Ammon's horn (tissue), 1 donor: ENCODE measurements at regions not wholly inside any gene's neighbourhood (a gene's known extent, or its start where the extent isn't known, plus 50 kb on each side); places are given as distances from the start of the nearest gene placed in this dataset.
"Not testable (repeated sequence)": the region's sequence is repeated elsewhere in the genome, so short reads cannot be mapped to it uniquely, and the experiment has no call there.

Source experiments
- DNase-seq: peaks from one replicate; pipeline ENCODE4 v3.0.0-alpha.2; 2016; ENCODE audit warnings: low spot score

DNA sequence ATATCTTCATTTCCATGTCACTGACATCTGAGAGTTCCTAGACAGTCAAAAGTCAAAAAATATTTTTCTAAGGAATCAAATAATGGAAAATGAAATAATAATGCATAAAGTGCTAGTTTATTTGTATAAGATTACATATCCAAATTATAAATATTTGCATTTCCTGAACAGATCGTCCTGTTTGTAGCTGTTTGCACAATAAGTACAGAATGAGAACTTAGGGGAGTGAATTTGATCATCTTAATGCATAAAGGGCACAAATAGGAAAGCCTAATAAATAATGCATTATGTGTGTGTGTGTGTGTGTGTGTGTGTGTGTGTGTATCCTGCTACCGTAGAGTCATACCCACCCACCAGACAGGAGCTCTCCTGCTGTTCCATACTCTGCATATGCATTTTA is 521.0 kb upstream of the EPHA7 start:
- no peak for DNase-seq

DNA sequence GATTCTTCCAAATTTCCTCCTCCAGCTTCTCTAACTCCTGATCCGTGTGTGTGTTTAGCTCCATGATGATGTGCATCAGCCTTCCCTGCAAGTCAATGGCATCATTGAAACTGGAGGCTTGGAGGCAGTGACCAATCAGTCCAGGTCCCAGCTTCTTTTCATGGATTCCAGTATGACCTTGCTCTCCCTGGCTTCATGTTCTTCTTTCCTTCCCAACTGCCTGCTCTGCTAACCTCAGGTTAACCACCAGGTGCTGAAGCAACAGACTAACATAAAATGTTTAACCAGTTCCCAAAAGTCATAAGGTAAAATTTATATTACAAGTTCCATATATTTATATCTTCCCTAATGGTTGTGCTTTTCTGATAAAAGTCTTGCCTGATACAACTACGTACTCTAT is 512.8 kb upstream of the EPHA7 start:
- DNase-seq, result no peak

DNA sequence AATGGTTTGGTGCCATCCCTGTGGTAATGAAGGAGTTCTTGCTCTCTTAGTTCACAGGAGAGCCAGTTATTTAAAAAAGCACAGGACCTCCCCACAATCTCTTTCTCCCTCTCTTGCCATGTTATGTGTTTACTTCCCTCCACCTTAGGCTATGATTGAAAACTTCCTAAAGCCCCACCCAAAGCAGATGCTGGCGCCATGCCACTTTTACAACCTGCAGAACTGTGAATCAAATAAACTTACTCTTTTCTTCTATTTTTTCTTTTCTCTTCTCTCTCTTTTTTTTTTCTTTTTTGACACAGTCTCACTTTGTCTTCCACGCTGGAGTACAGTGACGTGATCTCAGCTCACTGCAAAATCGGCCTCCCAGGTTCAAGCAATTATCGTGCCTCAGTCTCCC is 508.4 kb upstream of the EPHA7 start:
- DNase-seq, result no peak

DNA sequence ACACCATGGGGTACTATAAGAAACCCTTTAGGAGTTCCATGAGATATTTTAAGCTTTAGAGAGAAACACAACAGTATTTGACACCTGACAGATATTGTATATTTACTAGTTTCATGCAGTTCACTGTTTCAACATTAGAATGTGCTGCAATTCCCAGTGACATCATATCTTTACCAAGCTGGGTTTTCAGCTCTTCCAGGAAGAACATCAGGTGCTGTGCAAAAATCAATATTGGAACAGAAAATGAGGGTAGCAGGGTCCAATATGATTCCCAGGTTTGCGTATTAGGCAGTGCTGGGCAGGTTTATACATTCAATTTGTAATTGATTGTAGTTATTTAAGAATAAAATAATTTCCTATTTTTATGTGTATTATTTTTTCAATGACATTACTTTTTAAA is 500.0 kb upstream of the EPHA7 start:
- DNase-seq, result no peak

DNA sequence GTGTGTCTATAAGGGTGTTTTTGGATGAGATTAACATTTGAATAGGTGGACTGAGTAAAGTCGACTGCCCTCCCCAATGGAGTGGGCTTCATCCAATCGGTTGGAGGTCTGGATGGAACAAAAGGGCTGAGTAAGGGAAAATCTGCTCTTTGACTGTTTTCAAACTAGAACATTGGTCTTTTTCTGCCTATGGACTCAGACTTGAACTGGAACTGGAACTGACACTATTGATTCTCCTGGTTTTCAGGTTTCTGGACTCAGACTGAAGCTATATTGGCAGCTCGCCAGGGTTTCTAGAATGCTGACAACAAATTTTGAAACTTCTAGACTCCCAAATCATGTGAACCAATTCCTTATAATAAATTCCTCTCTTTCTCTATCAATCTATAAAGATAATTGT is 498.9 kb upstream of the EPHA7 start:
- no peak for DNase-seq

DNA sequence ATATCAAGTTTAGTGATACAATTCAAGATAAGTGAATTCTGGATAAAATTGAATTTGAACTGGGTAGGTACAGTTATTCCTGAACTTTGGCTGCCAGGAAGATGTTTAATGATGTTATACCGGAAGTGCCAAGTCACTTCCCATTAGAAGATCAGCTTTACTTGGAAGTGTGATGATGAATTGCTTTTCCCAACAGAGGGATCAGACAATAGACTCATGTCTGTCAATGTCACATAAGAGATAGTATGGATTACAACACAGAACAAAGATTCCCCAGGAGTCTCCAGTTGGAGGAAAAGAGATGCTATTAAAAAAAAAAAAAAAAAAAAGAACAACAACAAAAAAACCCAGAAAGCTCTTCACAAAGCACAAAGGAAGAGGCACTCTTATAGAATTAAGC is 497.9 kb upstream of the EPHA7 start:
- DNase-seq, result no peak

DNA sequence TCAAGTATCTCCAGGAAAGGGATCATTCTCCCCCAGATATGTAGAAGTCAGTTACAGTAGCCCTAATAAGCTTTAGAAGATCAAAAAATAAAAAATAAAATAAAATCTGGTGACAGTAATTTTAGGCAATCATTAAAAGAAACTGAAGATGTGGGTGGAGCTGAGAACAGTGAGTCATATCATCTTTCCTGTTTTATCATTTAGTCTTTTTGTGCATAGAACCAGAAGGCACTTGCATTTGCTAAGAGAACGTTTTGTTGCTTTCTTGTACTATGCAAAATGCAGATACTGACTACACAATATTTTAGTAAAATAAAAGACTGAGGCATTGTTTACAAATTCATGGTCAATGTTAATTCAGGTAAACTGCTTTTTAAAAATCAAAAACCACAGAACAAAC is 497.4 kb upstream of the EPHA7 start:
- peak; percentile 4 for DNase-seq

DNA sequence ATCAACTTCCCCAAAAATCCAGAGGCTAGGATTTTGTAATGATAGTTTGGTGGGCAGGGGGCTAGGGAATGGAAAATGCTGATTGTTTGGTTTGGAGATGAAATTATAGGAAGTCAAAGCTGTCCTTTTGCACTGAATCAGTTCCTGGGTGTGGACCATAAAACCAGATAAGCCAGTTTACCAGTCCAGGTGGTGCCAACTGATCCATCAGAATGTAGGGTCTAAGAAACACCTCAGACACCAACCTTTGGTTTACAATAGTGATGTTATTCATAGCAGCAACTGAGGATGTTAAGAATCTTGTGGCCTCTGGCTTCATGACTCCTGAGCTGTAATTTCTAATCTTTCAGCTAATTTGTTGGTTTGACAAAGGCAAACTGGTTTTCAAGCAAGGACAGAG is 496.6 kb upstream of the EPHA7 start:
- DNase-seq, result no peak

DNA sequence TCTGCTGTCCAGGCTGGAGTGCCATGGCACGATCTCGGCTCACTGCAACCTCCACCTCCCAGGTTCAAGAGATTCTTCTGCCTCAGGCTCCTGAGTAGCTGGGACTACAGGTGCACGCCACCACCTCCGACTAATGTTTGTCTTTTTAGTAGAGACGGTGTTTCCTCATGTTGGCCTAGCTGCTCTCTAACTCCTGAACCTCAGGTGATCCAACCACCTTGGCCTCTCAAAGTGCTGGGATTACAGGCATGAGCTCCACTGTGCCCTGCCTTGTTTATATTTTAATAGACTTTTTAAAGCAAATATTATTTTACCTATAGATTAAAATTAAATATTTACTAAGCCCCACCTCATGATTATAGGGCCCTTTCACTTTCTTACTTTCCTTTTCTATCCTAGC is 483.2 kb upstream of the EPHA7 start:
- DNase-seq, result no peak

DNA sequence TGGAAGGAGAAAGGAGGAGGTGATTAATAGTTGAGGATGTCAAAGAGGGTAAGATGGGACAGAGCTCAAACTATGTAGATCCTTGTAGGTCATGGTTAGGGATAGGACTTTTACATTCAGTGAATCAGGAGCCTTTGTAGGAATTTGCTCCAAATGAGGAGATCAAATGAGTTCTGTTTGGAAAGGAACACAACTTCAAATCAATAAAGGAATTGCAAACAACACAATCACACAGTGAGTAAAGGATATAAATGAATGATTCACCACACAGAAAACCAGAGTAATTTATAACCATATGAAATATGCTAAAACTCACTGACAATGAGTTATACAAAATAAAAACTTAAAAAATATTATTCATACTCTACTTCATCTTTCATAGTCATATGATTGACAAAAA is 480.8 kb upstream of the EPHA7 start:
- no peak for DNase-seq

DNA sequence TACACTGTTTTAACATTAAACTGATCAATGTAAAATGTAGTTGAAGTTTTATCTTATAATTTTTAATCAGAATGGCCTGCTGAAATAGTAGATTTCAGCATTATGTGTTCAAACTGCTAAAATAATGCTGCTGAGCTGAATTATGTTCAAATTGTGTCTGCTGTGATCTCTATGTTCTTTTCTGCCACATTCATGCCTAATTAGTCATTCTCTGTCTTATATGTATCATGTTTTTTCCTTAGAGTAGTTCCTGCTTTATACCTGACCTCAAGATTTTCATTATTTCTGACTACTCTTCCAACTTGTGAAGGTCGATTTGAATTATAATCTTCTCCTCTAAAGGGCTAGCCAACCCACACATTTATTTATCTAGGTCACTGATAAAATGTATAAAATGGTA is 476.7 kb upstream of the EPHA7 start:
- no peak for DNase-seq

DNA sequence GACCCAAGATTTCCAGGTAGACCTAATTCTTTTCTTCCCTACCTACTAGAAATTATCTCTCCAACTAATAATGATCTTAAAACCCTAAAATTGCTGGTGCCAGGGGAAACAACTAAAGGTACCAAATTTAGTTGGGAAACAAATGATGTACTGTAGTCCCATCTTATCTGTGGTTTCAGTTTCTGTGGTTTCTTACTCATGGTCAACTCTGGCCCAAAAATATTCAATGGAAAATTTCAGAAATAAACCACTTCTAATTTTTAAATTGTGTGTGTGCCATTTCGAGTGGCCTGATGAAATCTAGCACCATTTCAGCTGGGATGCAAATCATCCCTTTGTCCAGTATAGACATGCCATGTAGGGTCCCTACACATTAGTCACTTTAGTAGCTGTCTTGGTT is 475.2 kb upstream of the EPHA7 start:
- no peak for DNase-seq

DNA sequence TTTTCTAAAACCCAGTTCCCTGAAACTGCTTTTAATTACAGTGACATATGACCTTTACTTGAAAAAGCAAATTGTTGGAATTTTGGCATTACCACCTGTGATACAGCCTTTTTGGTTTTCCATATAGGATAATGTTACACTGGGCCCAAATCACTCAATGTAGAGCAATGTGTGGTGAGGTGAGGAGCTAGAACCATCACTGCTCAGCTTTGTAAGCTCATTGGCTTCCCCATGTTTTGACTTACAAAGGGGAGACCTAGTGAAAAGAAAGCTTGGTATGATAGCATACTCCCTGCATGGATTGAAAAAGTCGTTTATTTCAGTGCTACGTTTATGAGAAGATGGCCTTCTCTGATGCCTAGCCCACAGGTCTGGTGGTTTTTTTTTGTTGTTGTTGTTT is 470.4 kb upstream of the EPHA7 start:
- DNase-seq, result no peak

DNA sequence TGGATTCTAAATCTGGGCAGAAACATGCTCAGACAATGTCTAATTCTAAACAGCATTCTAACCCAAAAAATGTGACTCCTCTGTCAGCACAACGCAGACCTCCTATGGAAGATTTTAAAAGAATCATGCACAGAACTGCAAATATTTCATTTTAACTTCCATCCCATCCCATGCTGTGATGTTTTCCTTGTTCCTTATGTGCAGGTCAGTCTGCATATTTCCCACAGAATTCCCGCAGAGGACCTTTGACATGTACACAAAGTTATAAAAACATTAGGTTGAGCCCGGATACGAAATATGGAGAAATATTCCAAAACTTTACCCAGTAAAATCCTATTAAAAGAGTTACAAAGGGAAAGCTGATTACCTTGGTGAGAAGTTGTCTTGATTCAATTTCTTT is 467.1 kb upstream of the EPHA7 start:
- no peak for DNase-seq

DNA sequence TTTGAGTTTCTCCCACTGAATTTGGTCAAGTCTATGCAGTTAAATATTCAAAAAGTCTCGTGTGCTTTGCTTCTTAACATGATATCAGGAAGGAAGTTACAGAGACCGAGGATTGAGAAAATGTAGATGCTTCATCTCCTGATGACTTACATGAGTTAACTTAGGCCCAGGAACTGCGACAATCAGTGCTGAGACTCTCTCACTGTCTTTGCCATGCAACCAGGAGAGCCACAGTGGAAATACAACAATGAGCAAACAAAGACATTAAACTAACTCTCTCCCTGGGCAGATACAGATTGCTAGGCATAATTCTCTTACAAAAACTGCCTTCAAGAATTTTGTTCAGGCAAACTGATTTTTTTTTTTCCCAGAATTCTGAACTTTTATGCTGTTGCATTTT is 440.6 kb upstream of the EPHA7 start:
- DNase-seq, result no peak

DNA sequence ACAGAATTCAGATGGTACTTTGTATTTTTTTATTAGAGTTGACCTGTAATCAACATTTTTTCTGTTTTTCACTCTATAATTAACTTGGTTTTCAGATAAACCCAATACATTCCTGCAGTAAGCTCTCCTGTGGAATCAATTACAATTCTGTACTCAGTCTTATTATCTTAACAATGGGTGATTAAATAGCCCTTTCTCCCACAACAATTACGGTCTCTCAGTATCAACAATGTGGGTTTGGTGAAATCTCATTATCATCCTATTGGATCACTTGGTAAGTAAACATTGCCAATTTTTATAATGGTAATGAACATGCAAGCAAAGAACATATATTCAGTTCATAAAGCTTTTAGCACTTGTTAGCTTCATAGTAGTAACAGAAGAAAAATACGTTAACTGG is 438.9 kb upstream of the EPHA7 start:
- DNase-seq, result no peak

DNA sequence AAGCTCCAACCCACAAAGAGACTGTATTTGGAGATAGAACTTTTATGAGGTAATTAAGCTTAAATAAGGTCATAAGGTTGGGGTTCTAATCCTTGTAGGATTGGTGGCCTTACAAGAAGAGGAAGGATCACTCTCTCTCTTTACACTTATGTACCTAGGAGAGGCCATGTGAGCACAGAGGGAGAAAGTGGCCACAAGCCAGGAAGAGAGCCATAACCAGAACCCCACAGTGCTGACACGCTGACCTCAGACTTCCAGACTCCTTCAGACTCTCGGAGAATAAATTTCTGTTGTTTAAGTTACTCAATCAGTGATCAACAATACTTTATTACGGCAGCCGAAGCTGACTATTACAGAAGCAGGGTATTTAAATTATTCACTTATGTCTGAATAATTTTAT is 430.5 kb upstream of the EPHA7 start:
- no peak for DNase-seq

DNA sequence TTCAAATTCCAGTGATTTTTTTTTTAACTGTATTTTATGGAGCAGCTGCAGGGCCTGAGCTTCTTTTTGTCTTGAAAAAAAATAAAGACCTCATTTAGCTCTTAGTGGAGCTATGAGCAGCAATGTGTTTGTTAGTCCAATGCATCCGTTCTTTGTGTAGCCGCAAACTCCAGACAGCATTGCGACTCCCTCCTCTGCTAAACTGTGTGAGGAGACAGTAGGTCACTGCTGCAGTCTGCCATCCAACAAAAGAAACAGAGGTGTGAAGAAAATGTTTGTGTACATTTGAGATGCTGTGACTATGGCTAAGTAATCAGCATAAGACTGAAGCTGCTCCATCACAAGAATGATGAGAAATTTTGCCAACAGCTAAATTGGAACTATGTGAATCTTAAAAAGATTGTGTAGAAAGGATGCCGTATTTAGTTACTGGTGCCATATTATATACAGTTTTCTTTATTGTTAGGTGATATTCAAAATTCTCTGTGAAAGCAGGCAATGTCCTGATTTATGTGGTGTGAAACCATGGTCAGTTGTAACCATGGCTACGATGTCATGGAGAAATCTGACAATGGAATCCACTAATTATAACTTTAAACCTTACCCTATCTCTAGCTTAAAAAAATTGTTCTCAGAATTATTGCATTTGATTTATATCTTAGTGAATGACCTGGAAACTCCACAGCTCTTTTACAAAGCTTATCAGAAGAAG is 428.8 kb upstream of the EPHA7 start:
- peak; percentile 27 for DNase-seq

DNA sequence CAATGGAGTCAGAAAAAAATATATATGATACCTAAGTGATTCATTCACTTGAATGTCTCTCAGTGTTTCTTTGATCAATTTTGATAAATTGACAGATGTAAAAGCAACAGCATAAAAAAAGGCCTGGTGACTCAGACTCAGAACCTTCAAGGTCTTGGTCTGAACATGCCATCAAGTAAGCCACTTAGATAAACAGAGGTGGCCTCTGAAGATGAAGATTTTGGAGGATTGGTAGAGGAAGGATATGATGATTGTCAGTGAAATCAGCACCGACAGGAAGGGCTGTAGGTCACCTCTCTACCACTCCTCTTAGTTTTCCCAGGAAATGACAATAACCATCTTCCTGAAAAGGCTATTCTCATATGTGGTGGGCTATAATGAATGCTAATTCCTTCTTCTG is 422.8 kb upstream of the EPHA7 start:
- DNase-seq, result no peak

DNA sequence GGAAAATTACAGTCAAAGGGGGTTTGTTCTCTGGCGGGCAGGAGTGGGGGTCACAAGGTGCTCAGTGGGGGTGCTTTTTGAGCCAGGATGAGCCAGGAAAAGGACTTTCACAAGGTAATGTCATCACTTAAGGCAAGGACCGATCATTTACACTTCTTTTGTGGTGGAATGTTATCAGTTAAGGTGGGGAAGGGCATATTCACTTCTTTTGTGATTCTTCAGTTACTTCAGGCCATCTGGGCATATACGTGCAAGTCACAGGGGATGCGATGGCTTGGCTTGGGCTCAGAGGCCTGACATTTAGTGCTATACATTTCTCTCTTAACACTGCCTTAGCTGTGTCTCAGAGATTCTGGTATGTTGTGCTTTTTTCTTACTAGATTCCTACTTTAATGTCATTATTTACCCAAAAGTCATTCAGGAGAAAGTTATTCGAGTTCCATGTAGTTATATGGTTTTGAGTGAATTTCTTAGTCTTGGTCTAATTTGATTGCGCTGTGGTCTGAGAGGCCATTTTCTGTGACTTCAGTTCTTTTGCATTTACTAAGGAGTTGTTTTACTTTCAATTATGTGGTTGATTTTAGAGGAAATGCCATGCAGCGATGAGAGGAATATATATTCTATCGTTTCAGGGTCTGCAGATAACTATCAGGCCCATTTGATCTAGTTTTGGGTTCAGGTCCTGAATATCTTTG is 416.2 kb upstream of the EPHA7 start:
- not testable (repeated sequence) for DNase-seq

DNA sequence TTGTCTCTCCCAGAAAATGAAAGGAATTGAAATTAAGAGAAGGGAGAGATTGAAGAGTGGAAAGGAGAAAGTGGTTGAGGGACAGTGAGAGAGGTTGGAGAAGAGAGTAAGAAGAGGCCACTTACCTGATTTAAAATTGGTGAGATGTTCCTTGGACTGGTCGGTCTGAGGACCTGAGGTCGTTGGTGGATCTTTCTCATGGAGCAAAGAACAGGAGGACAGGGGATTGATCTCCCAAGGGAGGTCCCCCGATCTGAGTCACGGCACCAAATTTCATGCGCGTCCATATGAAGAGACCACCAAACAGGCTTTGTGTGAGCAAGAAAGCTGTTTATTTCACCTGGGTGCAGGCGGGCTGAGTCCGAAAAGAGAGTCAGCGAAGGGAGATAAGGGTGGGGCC is 415.7 kb upstream of the EPHA7 start:
- DNase-seq, result not testable (repeated sequence)

DNA sequence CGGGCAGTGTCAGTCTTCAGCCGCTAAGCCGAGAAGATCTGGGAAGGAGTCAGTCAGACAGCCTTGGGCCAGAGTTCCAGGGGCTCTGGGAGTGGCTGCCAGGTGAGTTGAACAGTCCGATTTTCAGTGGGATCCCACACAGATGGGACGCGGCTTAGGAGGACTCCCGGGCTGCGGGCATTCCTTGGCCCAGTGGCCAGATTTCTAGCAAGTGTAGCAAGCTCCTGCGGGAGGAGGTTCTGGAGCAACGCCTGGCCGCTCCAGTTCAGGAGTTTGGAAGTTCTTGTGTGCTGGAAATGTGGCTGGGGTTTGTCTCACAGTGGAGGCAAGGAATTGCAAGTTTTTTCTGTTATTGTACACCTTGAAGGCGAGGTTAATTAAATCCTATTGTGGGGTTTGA is 414.0 kb upstream of the EPHA7 start:
- not testable (repeated sequence) for DNase-seq

DNA sequence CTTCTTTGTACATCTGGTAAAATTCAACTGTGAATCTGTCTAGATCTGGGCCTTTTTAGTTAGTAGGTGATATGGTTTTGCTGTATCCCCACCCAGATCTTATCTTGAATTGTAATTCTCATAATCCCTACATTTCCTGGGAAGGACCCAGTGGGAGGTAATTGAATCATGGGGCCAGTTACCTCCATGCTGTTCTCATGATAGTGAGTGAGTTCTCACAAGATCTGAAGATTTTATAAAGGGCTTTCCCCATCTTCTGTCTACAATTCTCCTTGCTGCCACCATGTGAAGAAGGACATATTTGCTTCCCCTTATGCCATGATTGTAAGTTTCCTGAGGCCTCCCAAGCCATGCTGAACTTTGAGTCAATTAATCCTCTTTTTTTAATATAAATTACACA is 410.4 kb upstream of the EPHA7 start:
- not testable (repeated sequence) for DNase-seq

DNA sequence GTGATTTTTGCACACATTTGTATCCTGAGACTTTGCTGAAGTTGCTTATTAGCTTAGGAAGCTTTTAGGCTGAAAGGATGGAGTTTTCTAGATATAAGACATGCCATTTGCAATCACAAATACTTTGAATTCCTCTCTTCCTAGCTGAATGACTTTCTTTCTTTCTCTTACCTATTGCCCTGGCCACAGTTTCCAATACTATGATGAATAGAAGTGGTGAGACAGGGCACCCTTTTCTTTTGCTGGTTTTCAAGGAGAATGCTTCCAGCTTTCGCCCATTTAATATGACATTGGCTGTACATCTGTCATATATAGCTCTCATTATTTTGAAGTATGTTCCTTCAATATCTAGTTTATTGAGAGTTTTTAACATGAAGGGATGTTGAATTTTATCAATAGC is 409.6 kb upstream of the EPHA7 start:
- no peak for DNase-seq
